Ovary (tissue), 7 donors: ENCODE measurements at regions not wholly inside any gene's neighbourhood (a gene's known extent, or its start where the extent isn't known, plus 50 kb on each side); places are given as distances from the start of the nearest gene placed in this dataset.

Experiments
- DNase-seq, 5 donors: peaks; one replicate each; pipeline ENCODE4 v3.0.0-alpha.2; 2019 to 2020
- H3K27ac ChIP-seq, 2 donors: fragments of 200-600 bp; one replicate each; pipeline versions ENCODE4 v1.5.1 to v1.8.0; 2019 to 2022
- H3K27me3 ChIP-seq: fragments of 200-600 bp; one replicate; pipeline ENCODE4 v1.8.0; 2022
- H3K36me3 ChIP-seq: fragments of 200-600 bp; sonication (generic); one replicate; pipeline ENCODE4 v1.5.1; 2019
- H3K4me1 ChIP-seq: one replicate; pipeline ENCODE4 v1.8.1; 2013; ENCODE audit warnings: mild to moderate bottlenecking, moderate library complexity; ENCODE audit not compliant: insufficient read depth
- H3K4me3 ChIP-seq: fragments of 200-600 bp; sonication (generic); one replicate; pipeline ENCODE4 v1.5.1; 2017
- H3K9me3 ChIP-seq, 2 donors: fragments of 200-600 bp in 1 of 2; sonication (generic) in 1 of 2; one replicate each; pipeline versions ENCODE4 v1.5.1 to v1.8.1; 2013 to 2019; ENCODE audit warnings: mild to moderate bottlenecking in 1 of 2, moderate library complexity in 1 of 2
- CTCF ChIP-seq, 3 donors: fragments of 450-650 bp in 2 of 3; fragments of 200-600 bp in 1 of 3; IDR thresholded peaks; one replicate each; pipeline versions ENCODE4 v1.5.1 to v1.8.0; 2016 to 2022; ENCODE audit warnings: antibody characterized with exemption in 3 of 3, mild to moderate bottlenecking in 1 of 3
- EP300 ChIP-seq: sonication (generic); formaldehyde crosslinking; IDR thresholded peaks from one replicate; pipeline ENCODE4 v1.6.1; 2017; ENCODE audit warnings: antibody characterized with exemption
- POLR2A ChIP-seq: fragments of 450-650 bp; IDR thresholded peaks from one replicate; pipeline ENCODE4 v1.6.1; 2017; ENCODE audit warnings: antibody characterized with exemption, mild to moderate bottlenecking, moderate library complexity
- WGBS, 3 donors: extraction: QIAGEN DNeasy Blood & Tissue Kit in 1 of 3; methylation state at CpG; one replicate each; pipeline versions ENCODE4 v1.1.5 to v1.1.7; 2013 to 2017; 5-methylcytosine and 5-hydroxymethylcytosine counted together
- intact Hi-C, 4 donors: fragments of 100-400 bp; cut with DNase I; formaldehyde crosslinking; loops; one replicate each; pipeline versions ENCODE4 v1.11.0 to v1.15.1; 2022 to 2023
- donor health status: DM: no; HTN: no; CAD: no; lungs with moderate emphysema.
- donor health status: DM: no; HTN: no; CAD: no.
- donor health status: Bipolar disorder and iron deficiency.
- donor health status: DM: no; HTN: no; CAD: no.
- donor health status: DM: yes; HTN: yes; CAD: no.

- Histone ChIP-seq H3K9me3 (no peaks in the 10 kb centered on the region), H3K27me3 (no peaks in the 10 kb centered on the region), H3K27ac (no peak overlapping the region), H3K4me3 (no peak overlapping the region), H3K4me1 (no peaks in the 10 kb centered on the region), H3K36me3 (no peaks in the 10 kb centered on the region)
- TF ChIP-seq POLR2A (no peak), CTCF (IDR thresholded peaks at IDR 0.05) (no peak), EP300 (no peak)
- 75 to 89% (median 83%) methylated on average over 4 of the region's 4 CpGs for WGBS, 3 donors
- intact Hi-C loops = no loop called here
- no peak for DNase-seq
These were observed 109.5 kb upstream of the NAP1L1 start for GRCh38 chr12:76193961-76194360.

DNA sequence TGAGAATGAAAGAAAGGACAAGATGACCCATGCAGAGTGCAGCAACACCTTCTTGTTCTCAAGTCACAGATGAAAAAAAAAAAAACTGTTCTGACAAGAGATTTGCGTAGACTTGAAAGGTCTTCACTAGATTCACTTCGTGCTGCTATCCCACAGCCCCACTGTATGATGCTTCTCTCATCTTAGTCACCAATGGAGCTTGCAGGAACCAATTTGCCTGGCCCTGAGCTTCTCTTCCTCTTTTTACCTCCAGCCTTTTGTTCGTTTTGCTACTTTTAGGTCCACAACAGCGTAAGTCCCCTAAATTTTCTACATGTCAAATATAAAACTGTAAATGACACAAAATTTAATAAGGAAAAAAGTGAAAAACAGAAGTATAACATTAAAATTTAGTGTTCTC lies 107.9 kb upstream of the NAP1L1 start:
- WGBS, 3 donors = 85 to 91% (median 87%) methylated on average over 4 of the region's 4 CpGs
- intact Hi-C loops = no loop called here

GRCh38 chr12:76190299-76190698 lies 105.8 kb upstream of the NAP1L1 start:
- Histone ChIP-seq H3K4me3 (no peak overlapping the region), H3K4me1 (no peaks in the 10 kb centered on the region), H3K27me3 (no peaks in the 10 kb centered on the region), H3K27ac (no peak overlapping the region), H3K9me3 (no peaks in the 10 kb centered on the region), H3K36me3 (no peaks in the 10 kb centered on the region)
- DNase-seq = no peak
- TF ChIP-seq EP300 (no peak), CTCF (IDR thresholded peaks at IDR 0.05) (no peak), POLR2A (no peak)
- WGBS, 3 donors = 63 to 73% (median 70%) methylated on average over 2 of the region's 2 CpGs
- intact Hi-C loops = no loop called here

More for the DNA sequence above, 107.9 kb upstream of the NAP1L1 start:
- H3K27me3 ChIP-seq = no peaks in the 10 kb centered on the region
- no peak for DNase-seq
- TF ChIP-seq POLR2A = no peak
- no peak for TF ChIP-seq EP300
- no peak for TF ChIP-seq CTCF (IDR thresholded peaks at IDR 0.05)
- no peaks in the 10 kb centered on the region for H3K36me3 ChIP-seq
- no peak overlapping the region for H3K27ac ChIP-seq
- no peak overlapping the region for H3K4me3 ChIP-seq
- no peaks in the 10 kb centered on the region for H3K4me1 ChIP-seq
- no peaks in the 10 kb centered on the region for H3K9me3 ChIP-seq

DNA sequence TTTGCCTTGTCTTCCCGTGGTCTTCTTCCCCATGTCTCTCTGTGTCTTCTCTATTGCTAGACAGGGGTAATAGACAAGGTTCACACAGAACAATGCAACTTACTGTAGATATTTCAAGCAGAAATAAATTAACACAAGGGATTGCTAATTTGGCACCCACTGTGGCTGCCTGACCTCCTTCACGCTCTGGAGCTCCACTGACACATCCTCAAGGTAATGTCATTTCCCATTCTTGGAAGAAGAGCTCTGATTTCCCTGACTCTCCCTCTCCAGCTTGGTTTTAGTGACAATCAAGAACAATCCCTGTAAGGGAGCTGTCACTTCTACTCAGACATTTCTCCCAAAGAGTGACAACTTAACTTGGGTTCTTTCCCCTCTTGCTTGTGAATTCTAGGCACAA lies 105.4 kb upstream of the NAP1L1 start:
- Histone ChIP-seq H3K36me3 (no peaks in the 10 kb centered on the region), H3K27ac (no peak overlapping the region), H3K4me3 (no peak overlapping the region), H3K4me1 (no peaks in the 10 kb centered on the region), H3K27me3 (no peaks in the 10 kb centered on the region), H3K9me3 (no peaks in the 10 kb centered on the region)
- WGBS, 3 donors = 87 to 89% (median 89%) methylated on average over 2 of the region's 2 CpGs
- intact Hi-C loops = no loop called here
- TF ChIP-seq CTCF (IDR thresholded peaks at IDR 0.05) (no peak), EP300 (no peak), POLR2A (no peak)
- DNase-seq = no peak

DNA sequence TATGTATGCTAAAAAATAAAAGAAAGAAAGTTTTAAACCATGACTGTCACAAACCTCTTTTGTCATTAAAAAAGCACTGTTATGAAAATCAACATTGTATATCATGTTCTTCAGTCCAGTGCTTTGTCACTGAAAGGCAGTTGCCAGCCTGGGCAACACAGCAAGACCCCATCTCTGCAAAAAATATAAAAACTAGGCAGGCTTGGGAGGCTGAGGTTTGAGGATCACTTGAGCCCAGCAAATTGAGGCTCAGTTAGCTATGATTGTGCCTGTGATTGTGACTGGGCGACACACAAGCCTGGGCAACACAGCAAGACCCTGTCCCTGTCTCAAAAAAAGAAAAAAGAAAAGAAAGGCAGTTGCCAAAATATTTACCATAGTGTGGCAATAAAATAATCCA lies 102.7 kb upstream of the NAP1L1 start:
- TF ChIP-seq EP300 (no peak), CTCF (IDR thresholded peaks at IDR 0.05) (no peak), POLR2A (no peak)
- no peaks in the 10 kb centered on the region for H3K9me3 ChIP-seq
- no peaks in the 10 kb centered on the region for H3K36me3 ChIP-seq
- H3K27ac ChIP-seq = no peak overlapping the region
- H3K4me3 ChIP-seq = no peak overlapping the region
- H3K4me1 ChIP-seq = no peaks in the 10 kb centered on the region
- no peak for DNase-seq
- intact Hi-C loops = no loop called here
- 90 to 98% (median 91%) methylated on average over 1 of the region's 1 CpG for WGBS, 3 donors
- H3K27me3 ChIP-seq = no peaks in the 10 kb centered on the region
